ENCODE measurements at regions not wholly inside any gene's neighbourhood (a gene's known extent, or its start where the extent isn't known, plus 50 kb on each side); places are given as distances from the start of the nearest gene placed in this dataset.

- TF ChIP-seq ZBTB11 (CRISPR knock-in tag; IDR thresholded peaks at IDR 0.05) (no peak), GTF2A2 (tag; IDR thresholded peaks at IDR 0.05) (no peak), ZBTB43 (CRISPR knock-in tag; IDR thresholded peaks at IDR 0.05) (no peak), CTCF (IDR thresholded peaks at IDR 0.05 in 2 of 3, conservative IDR thresholded peaks at IDR 0.05 in 1 of 3; ENCODE audit: insufficient read depth in 2 of 3, low read depth in 1 of 3, low read length in 3 of 3) (no peak), MAX (CRISPR knock-in tag; IDR thresholded peaks at IDR 0.05) (no peak), EP300 (IDR thresholded peaks at IDR 0.05; ENCODE audit: low read length) (no peak), RCOR1 (IDR thresholded peaks at IDR 0.05; ENCODE audit: borderline replicate concordance in 1 of 2, low read depth in 2 of 2, low read length in 2 of 2) (no peak), CREB1 (IDR thresholded peaks at IDR 0.05) (no peak), CREB1 (CRISPR knock-in tag; IDR thresholded peaks at IDR 0.05) (no peak), SMARCA4 (IDR thresholded peaks at IDR 0.05) (no peak), FOXK1 (CRISPR knock-in tag; IDR thresholded peaks at IDR 0.05; ENCODE audit: borderline replicate concordance) (no peak)
Measured at GRCh38 chr19:14267224-14267741, 61.3 kb upstream of the ADGRL1 start.

All from K562 (cell line).